NCI-H146 (cell line): ENCODE measurements at regions not wholly inside any gene's neighbourhood (a gene's known extent, or its start where the extent isn't known, plus 50 kb on each side); places are given as distances from the start of the nearest gene placed in this dataset.
"Not testable (repeated sequence)": the region's sequence is repeated elsewhere in the genome, so short reads cannot be mapped to it uniquely, and the experiment has no call there.

ENCODE experiments used
- DNase-seq: peaks from one replicate; lab custom pipeline; 2025; lab: John Stamatoyannopoulos, UW

DNA sequence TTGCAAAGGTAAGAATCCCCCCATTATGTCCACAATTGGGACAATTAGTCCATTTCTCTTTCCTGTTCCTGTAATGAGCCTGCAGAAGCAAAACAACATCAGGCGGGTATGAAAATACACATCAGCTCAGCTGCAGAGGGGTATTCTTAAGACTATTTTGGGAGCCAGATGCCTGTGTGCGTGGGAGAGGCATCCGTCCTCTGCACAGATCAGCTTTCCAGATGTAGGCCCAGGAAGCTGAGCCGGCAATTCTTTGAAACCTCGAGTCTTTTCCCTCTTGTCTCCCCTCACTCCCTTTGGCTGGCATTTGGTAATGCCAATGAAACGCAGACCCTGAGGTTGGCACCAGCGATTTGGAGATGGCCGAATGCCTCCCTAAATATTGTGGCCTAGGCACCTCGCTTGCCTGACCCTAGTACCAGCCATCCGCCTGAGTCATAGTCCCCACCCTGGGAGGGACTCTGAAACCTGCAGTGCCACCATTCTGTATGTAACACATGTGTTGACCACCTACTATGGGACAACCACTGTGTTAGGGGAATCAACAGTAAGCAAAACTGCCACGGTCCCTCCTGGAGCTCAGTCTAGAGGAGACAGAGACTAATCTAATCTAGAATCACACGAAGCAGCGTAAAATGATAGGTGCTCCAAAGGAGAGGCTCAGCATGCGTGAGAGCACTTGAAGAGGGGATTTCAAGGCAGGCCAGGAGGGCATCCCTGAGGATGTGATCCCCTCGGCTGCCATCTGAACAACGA, 603.0 kb downstream of the MATN1 start:
- no peak for DNase-seq

DNA sequence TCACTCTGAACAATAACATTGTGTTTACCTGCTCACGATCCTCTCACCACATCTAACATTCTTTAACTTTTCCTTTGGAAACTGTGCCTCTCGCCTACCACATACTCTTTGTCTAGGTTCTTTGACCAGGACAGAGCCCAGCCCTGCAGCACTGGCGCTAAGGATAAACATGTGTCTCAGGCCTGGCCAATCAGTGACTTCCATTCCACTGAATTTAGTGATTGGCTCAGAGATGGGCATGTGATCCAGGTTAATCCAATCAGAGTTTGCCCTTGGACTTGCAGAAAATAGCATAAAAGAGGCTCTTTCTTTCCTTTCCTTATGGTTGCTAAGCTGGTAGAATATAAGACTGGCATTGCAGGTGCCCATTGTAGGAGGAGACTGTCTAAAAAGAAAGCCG, 605.7 kb downstream of the MATN1 start:
- no peak for DNase-seq

- no peak for DNase-seq
Observed at GRCh38 chr1:30111431-30111830, 612.0 kb downstream of the MATN1 start.

DNA sequence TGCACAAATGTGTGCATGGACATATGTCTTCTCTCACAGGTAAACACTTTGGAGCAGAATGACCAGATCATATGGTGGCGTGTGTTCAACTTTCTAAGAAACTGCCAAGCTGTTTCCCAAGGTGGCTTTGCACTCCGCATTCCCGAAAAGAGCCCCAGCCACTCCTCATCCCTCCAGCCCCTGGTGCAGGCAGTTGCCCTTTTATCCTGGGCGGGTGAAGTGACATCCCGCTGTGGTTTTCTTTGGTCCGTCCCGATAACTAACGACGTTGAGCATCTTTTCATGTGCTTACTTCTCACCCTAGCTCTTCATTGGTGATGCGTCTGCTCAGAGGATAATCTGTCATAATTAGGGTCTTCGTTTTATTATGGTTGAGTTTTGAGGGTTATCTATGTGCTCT, 612.5 kb downstream of the MATN1 start:
- DNase-seq = no peak

- DNase-seq = no peak
Observed at GRCh38 chr1:30109853-30110252, 613.5 kb downstream of the MATN1 start.

DNA sequence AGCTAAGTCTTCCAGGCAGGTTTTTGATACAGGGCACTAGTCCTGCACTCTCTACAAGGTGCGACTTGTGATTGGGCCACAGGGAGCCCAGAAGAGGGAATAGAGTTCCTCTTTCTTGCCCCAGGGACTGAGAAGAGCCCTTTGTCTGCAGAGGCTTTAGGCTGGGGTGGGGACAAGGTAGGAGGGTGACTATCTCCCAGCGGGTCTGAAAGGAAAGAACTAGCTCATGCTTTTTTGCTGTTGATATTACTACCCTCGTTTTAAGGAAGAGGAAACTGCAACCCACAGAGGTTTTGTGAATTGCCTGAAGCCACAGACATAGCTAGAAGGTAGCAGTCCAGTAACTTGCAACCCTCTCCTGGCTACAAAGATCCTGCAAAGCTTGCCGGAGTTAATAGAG, 615.2 kb downstream of the MATN1 start:
- no peak for DNase-seq

GRCh38 chr1:30106125-30106524, 617.3 kb downstream of the MATN1 start:
- DNase-seq = no peak

- no peak for DNase-seq
Observed at GRCh38 chr1:30104551-30104950, 618.8 kb downstream of the MATN1 start.

DNA sequence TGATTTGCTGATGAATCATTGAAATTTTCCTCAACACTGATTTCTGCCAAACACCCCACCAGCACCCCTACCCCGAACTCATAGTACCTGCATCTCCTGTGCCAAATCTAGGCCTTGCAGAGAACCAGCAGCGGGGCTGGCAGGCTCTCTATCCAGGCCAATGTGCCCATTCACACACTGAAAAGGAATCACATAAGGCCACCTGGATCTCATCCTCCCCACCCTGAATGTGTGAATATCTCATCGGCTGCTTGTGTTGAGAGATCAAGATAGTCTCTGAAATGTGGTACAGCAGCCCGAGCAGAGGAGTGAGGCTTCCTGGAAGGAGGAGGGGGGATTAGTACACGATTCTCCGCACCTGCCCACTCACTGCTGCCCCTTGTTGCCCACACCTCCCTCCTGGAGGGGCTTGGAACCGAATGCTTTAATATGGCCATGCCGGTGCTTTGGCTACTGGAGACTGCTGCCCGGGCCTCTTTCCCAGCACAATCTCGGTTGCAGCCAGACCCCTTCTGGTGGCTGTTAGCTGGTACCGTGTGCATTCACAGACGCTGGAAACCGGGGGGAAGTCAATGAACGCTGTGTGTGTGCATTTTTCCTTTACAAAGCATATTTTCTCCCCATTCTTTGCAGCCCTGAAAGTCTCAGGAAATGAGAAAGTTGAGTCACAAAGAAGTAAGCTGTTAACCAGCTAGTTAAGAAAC, 619.5 kb downstream of the MATN1 start:
- no peak for DNase-seq

GRCh38 chr1:30102605-30103004, 620.8 kb downstream of the MATN1 start:
- DNase-seq = no peak

DNA sequence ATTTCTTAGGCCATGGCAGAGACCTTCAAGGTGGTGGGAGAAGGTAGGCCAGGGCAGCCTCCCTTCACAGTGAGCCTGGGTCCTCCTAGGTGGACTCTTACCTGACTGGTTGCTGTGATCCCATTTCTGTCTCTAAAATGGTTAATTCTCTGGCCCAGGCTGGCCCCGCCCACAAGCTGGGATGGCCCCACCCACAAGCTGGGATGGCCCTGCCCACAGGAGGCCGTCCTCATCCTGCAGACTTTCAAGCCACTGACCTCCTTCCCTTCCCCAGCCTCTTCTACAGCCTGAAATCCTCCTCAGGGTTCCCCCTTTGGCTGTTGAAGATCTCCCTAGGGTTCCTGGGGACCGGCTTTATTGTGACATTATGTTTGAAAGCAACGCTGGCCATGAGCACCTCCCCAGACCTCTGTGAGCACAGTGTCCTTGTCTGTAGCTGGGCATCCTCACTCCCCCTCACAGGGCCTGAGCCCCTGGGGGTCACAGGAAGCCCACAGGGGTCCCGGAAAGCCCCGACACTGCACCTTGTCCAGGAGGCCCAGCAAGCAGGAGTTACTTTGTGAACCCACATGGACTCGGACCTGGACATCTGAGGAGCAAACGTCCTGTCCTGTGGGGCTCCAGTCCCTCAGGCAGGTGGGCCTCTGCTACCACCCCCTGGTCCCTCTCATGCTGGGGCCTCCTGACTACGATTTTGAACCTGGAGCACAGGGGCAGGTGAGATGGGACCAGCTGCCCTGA, 621.7 kb downstream of the MATN1 start:
- no peak for DNase-seq

DNA sequence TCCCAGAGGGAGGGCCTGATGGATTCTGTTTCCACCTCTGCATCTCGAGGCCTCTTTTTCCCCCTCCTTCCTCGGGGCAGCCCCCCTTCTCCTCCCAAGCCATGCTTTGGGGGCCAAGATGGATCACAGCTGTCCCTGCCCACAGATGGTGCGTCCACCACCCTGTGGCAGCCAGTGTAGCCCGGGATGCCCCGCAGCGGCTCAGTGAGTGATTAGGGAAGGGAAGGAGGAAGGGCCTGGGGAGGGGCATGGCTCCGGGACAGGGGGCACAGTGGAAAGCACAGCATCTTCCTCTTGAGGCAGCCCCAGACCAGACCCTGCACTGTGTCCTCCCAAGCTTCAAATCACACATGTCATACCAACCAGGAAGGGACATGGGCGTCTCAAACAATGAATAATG, 622.4 kb downstream of the MATN1 start:
- no peak for DNase-seq

- DNase-seq = no peak
Observed at GRCh38 chr1:30100524-30100862, 622.9 kb downstream of the MATN1 start.

- DNase-seq = no peak
Observed at GRCh38 chr1:30099587-30100523, 623.5 kb downstream of the MATN1 start.

DNA sequence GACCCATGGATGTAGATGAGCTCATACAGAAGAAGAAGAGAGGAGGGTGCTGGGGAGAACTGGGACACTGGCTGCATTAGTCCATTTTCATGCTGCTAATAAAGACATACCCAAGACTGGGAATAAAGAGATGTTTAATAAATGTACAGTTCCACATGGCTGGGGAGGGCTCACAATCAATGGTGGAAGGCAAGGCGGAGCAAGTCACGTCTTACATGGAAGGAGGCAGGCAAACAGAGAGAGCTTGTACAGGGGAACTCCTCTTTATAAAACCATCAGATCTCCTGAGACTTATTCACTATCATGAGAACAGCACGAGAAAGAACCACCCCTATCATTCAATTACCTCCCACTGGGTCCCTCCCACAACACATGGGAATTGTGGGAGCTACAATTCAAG, 625.5 kb downstream of the MATN1 start:
- not testable (repeated sequence) for DNase-seq

DNA sequence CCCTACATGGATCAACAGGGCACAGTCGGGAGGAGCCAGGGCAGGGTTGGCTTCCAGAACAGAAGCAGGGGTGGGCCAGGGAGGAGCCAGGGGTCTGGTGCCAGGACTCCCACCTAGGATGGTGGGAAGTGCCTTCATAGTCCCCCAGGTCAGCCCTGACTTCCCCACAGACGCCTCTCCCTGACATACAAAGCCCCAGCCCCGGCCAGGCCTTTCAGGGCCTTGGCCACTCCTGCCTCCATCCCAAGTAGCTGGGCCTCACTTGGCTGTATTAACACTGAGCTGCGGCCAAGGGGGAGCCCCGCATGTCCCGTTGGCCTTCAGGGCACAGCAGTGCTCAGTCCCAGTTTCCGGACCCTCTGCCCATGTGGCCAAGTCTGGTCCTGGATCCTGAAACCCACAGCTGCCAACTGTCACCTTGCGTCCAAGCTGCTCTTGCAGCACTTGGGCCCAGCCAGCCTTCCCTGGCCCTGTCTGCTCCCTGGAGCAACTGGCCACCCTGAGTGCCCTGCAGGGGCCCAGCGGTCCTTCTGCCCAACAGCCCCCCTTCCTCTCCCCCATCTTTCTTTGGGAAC, 627.8 kb downstream of the MATN1 start:
- DNase-seq = no peak

GRCh38 chr1:30095051-30095450, 628.3 kb downstream of the MATN1 start:
- DNase-seq = no peak

GRCh38 chr1:30092051-30092858, 631.1 kb downstream of the MATN1 start:
- DNase-seq = no peak

GRCh38 chr1:30090162-30090820, 633.1 kb downstream of the MATN1 start:
- no peak for DNase-seq

- DNase-seq = no peak
Observed at GRCh38 chr1:30089024-30089430, 634.4 kb downstream of the MATN1 start.
